ENCODE measurements at regions not wholly inside any gene's neighbourhood (a gene's known extent, or its start where the extent isn't known, plus 50 kb on each side); places are given as distances from the start of the nearest gene placed in this dataset.

- no peak for DNase-seq (ENCODE audit: low spot score)
- no peak overlapping the region for H3K27ac ChIP-seq
- no peak for TF ChIP-seq CTCF (conservative IDR thresholded peaks at IDR 0.05; ENCODE audit: low read depth)
- POLR2A ChIA-PET (ENCODE audit: low non-redundant PET) = no interaction called here
- CTCF ChIA-PET = no interaction called here
These were observed 175.8 kb downstream of the TENT4A start for GRCh38 chr5:6889030-6889429.

GRCh38 chr5:6899221-6899620 lies 186.0 kb downstream of the TENT4A start:
- H3K27ac ChIP-seq = no peak overlapping the region
- DNase-seq (ENCODE audit: low spot score) = no peak
- ChIA-PET POLR2A (ENCODE audit: low non-redundant PET) (no interaction called here), CTCF (no interaction called here)
- TF ChIP-seq CTCF (conservative IDR thresholded peaks at IDR 0.05; ENCODE audit: low read depth) = no peak

GRCh38 chr5:6900247-6901227 lies 187.3 kb downstream of the TENT4A start:
- ChIA-PET CTCF (no interaction called here), POLR2A (ENCODE audit: low non-redundant PET) (no interaction called here)
- no peak for DNase-seq (ENCODE audit: low spot score)
- TF ChIP-seq CTCF (conservative IDR thresholded peaks at IDR 0.05; ENCODE audit: low read depth) = no peak
- H3K27ac ChIP-seq = no peak overlapping the region

- no peak for DNase-seq (ENCODE audit: low spot score)
- no peak overlapping the region for H3K27ac ChIP-seq
- CTCF ChIA-PET = interaction anchor here (0.7 kb wide), 1 partner anchor 30 kb away, joined by 4 read pairs; no protein-coding TSS in a partner anchor
- POLR2A ChIA-PET (ENCODE audit: low non-redundant PET) = no interaction called here
- no peak for TF ChIP-seq CTCF (conservative IDR thresholded peaks at IDR 0.05; ENCODE audit: low read depth)
These were observed 188.9 kb downstream of the TENT4A start for GRCh38 chr5:6902094-6902493.

- no peak for TF ChIP-seq CTCF (conservative IDR thresholded peaks at IDR 0.05; ENCODE audit: low read depth)
- no peak for DNase-seq (ENCODE audit: low spot score)
- CTCF ChIA-PET = no interaction called here
- no peak overlapping the region for H3K27ac ChIP-seq
- POLR2A ChIA-PET (ENCODE audit: low non-redundant PET) = no interaction called here
These were observed 189.4 kb downstream of the TENT4A start for GRCh38 chr5:6902597-6902996.

GRCh38 chr5:6903934-6904333 lies 190.7 kb downstream of the TENT4A start:
- TF ChIP-seq CTCF (conservative IDR thresholded peaks at IDR 0.05; ENCODE audit: low read depth) = no peak
- CTCF ChIA-PET = no interaction called here
- no peak for DNase-seq (ENCODE audit: low spot score)
- POLR2A ChIA-PET (ENCODE audit: low non-redundant PET) = no interaction called here
- H3K27ac ChIP-seq = no peak overlapping the region

All from RWPE1 (cell line).